ENCODE measurements at regions not wholly inside any gene's neighbourhood (a gene's known extent, or its start where the extent isn't known, plus 50 kb on each side); places are given as distances from the start of the nearest gene placed in this dataset.

DNA sequence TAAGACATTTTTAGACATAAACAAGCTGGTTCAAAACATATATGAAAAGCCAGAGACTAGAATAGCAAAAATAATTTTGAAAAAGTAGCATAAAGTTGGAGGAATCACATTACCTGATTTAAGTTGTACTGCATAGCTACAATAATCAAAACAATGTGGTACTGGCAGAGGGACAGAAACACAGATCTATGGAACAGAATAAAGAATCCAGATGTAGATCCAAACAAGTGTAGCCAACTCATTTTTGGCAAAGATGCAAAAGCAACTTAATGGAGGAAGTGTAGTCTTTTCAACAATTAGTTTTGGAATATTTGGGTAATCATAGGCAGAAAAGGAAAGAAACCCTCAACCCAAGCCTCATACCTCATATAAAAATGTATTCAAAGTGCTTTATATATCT, 278.7 kb upstream of the ZNF521 start:
- in situ Hi-C loops (cut with MboI; ENCODE audit: low sequenced_read_pairs), result no loop called here

More for the DNA sequence above, 278.7 kb upstream of the ZNF521 start:
- TF ChIP-seq RAD21 (IDR thresholded peaks at IDR 0.05; ENCODE audit: low read length) (no peak), BHLHE40 (IDR thresholded peaks at IDR 0.05; ENCODE audit: low read depth, low read length) (no peak), CHD1 (IDR thresholded peaks at IDR 0.05; ENCODE audit: low read depth, low read length) (no peak), RCOR1 (IDR thresholded peaks at IDR 0.05; ENCODE audit: insufficient replicate concordance, low read length) (no peak), MXI1 (IDR thresholded peaks at IDR 0.05; ENCODE audit: borderline replicate concordance, low read depth, low read length) (no peak), RFX5 (IDR thresholded peaks at IDR 0.05; ENCODE audit: low read depth, low read length) (no peak), MAFK (IDR thresholded peaks at IDR 0.05; ENCODE audit: low read depth, low read length) (no peak), NFE2L2 (IDR thresholded peaks at IDR 0.05; ENCODE audit: low read depth, low read length) (no peak), POLR2A (IDR thresholded peaks at IDR 0.05; ENCODE audit: low read depth, low read length) (no peak), FOS (IDR thresholded peaks at IDR 0.05; ENCODE audit: low read depth, low read length) (no peak), SMC3 (IDR thresholded peaks at IDR 0.05; ENCODE audit: low read depth, low read length) (no peak), MAZ (IDR thresholded peaks at IDR 0.05; ENCODE audit: borderline replicate concordance, low read depth, low read length) (no peak)
- TF ChIP-seq, protein P1, sequence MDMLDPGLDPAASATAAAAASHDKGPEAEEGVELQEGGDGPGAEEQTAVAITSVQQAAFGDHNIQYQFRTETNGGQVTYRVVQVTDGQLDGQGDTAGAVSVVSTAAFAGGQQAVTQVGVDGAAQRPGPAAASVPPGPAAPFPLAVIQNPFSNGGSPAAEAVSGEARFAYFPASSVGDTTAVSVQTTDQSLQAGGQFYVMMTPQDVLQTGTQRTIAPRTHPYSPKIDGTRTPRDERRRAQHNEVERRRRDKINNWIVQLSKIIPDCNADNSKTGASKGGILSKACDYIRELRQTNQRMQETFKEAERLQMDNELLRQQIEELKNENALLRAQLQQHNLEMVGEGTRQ (IDR thresholded peaks at IDR 0.05; ENCODE audit: low read depth, low read length), result no peak
- TF ChIP-seq, protein P2, sequence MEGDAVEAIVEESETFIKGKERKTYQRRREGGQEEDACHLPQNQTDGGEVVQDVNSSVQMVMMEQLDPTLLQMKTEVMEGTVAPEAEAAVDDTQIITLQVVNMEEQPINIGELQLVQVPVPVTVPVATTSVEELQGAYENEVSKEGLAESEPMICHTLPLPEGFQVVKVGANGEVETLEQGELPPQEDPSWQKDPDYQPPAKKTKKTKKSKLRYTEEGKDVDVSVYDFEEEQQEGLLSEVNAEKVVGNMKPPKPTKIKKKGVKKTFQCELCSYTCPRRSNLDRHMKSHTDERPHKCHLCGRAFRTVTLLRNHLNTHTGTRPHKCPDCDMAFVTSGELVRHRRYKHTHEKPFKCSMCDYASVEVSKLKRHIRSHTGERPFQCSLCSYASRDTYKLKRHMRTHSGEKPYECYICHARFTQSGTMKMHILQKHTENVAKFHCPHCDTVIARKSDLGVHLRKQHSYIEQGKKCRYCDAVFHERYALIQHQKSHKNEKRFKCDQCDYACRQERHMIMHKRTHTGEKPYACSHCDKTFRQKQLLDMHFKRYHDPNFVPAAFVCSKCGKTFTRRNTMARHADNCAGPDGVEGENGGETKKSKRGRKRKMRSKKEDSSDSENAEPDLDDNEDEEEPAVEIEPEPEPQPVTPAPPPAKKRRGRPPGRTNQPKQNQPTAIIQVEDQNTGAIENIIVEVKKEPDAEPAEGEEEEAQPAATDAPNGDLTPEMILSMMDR (conservative IDR thresholded peaks at IDR 0.05; ENCODE audit: low read depth, low read length), result no peak
- TF ChIP-seq, protein P3, sequence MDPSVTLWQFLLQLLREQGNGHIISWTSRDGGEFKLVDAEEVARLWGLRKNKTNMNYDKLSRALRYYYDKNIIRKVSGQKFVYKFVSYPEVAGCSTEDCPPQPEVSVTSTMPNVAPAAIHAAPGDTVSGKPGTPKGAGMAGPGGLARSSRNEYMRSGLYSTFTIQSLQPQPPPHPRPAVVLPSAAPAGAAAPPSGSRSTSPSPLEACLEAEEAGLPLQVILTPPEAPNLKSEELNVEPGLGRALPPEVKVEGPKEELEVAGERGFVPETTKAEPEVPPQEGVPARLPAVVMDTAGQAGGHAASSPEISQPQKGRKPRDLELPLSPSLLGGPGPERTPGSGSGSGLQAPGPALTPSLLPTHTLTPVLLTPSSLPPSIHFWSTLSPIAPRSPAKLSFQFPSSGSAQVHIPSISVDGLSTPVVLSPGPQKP (IDR thresholded peaks at IDR 0.05; ENCODE audit: borderline replicate concordance, low read depth, low read length), result no peak
- no peak overlapping the region for H3K4ac ChIP-seq (ENCODE audit: low read depth, low read length)
- H3K14ac ChIP-seq (replicated peaks; ENCODE audit: low read depth, low read length), result no peak overlapping the region
- POLR2A ChIA-PET (ENCODE audit: unreplicated experiment), result no interaction called here
- no peak overlapping the region for H2BK5ac ChIP-seq (ENCODE audit: low read depth, low read length, poor library complexity, severe bottlenecking)
- no peak overlapping the region for H2BK120ac ChIP-seq (ENCODE audit: low read depth, low read length)
- BruUV-seq (replicated peaks), result no TSS peak
- no peaks in the 10 kb centered on the region for H4K20me1 ChIP-seq (ENCODE audit: insufficient read depth, low read length)
- no peak overlapping the region for H4K5ac ChIP-seq (ENCODE audit: low read depth, low read length)
- no peak overlapping the region for H2AFZ ChIP-seq (replicated peaks; ENCODE audit: low read length, poor library complexity)
- no peak overlapping the region for H2AK9ac ChIP-seq (replicated peaks; ENCODE audit: low read depth, low read length, poor library complexity)
- H3K23ac ChIP-seq (ENCODE audit: low read depth, low read length), result no peak overlapping the region
- no peaks in the 10 kb centered on the region for H3K9me1 ChIP-seq (ENCODE audit: insufficient read depth, low read length)
- no peak overlapping the region for H2BK15ac ChIP-seq (ENCODE audit: low read depth, low read length)
- no peaks in the 10 kb centered on the region for H3K4me1 ChIP-seq (ENCODE audit: control insufficient read depth, insufficient read depth, low read length)
- H3K4me3 ChIP-seq (ENCODE audit: insufficient read depth, low read depth, low read length), result no peak overlapping the region
- no peak overlapping the region for H3K27ac ChIP-seq (ENCODE audit: insufficient read depth, low read length)
- no peaks in the 10 kb centered on the region for H3K9me3 ChIP-seq (ENCODE audit: control insufficient read depth, insufficient read depth, low read length)
- no peak overlapping the region for H4K8ac ChIP-seq (ENCODE audit: low read depth in 2 of 2, low read length in 2 of 2)
- no peaks in the 10 kb centered on the region for H3K27me3 ChIP-seq (ENCODE audit: control insufficient read depth, insufficient read depth, low read length)
- H3K18ac ChIP-seq (ENCODE audit: low read depth, low read length), result no peak overlapping the region
- no peak overlapping the region for H3K9ac ChIP-seq (ENCODE audit: low read depth, low read length)
- no peak overlapping the region for H3K4me2 ChIP-seq (ENCODE audit: low read depth, low read length)
- no peak overlapping the region for H2BK20ac ChIP-seq (ENCODE audit: low read depth, low read length)
- no peak overlapping the region for H3K56ac ChIP-seq (ENCODE audit: extremely low read depth, insufficient read depth, low read length)
- ATAC-seq (ENCODE audit: low read depth), result no peak
- no peaks in the 10 kb centered on the region for H3K36me3 ChIP-seq (ENCODE audit: control insufficient read depth, insufficient read depth, low read length)
- no peak overlapping the region for H2AK5ac ChIP-seq (ENCODE audit: low read depth, low read length)
- no peak for DNase-seq
- H3K79me1 ChIP-seq (ENCODE audit: low read depth in 1 of 2, low read length in 2 of 2), result no peaks in the 10 kb centered on the region
- CTCF ChIA-PET, result no interaction called here
- dilution Hi-C loops (cut with HindIII; ENCODE audit: low sequenced_read_pairs, unreplicated experiment) (no loop called here), intact Hi-C loops (cut with micrococcal nuclease) (no loop called here)
- no peak overlapping the region for H4K91ac ChIP-seq (ENCODE audit: insufficient read depth, low read depth, low read length)

All from IMR-90 (cell line).